Hindlimb muscle (tissue), 1 donor: ENCODE measurements at regions not wholly inside any gene's neighbourhood (a gene's known extent, or its start where the extent isn't known, plus 50 kb on each side); places are given as distances from the start of the nearest gene placed in this dataset.
"Not testable (repeated sequence)": the region's sequence is repeated elsewhere in the genome, so short reads cannot be mapped to it uniquely, and the experiment has no call there.

ENCODE experiments used
- DNase-seq: peaks from one replicate; pipeline ENCODE4 v3.0.0-alpha.2; 2013

DNA sequence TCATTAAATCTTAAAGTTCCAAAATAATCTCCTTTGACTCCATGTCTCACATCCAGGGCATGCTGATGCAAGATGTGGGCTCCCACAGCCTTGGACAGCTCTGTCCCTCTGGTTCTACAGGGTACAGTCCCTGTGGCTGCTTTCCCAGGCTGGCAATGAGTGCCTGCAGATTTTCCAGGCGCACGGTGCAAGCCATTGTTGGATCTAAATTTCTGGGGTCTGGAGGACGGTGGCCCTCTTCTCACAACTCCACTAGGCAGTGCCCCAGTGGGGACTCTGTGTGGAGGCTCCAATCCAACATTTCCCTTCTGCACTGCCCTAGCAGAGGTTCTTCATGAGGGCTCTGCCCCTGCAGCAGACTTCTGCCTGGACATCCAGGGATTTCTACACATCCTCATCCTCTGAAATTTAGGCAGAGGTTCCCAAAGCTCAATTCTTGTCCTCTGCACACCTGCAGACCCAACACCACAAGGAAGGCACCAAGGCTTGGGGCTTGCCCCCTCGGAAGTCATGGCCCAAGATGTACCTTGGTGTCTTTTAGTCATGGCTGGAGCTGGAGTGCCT lies 100.3 kb upstream of the ZC3H15 start:
- not testable (repeated sequence) for DNase-seq

DNA sequence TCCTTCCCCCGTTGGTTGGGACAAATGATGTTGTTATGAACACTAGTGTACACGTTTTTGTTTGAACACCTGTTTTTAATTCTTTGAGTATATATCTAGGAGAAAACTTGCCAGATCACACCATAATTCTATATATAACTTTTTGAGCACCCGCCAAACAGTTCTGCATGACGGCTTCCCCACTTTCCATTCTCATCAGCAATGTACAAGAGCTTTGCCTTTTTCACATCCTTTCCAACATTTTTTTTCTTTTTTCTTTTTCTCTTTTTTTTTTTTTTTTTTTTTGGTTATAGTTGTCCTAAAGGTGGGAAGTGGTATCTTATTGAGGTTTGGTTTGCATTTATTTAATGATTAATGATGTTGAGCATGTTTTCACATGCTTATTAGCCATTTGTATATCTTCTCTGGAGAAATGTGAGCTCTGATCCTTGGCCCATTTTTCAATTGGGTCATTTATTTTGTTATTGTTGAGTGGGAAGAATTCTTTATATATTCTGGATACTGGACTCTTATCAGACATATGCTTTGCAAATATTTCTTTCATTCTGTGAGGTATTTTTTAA lies 86.9 kb upstream of the ZC3H15 start:
- DNase-seq = no peak

DNA sequence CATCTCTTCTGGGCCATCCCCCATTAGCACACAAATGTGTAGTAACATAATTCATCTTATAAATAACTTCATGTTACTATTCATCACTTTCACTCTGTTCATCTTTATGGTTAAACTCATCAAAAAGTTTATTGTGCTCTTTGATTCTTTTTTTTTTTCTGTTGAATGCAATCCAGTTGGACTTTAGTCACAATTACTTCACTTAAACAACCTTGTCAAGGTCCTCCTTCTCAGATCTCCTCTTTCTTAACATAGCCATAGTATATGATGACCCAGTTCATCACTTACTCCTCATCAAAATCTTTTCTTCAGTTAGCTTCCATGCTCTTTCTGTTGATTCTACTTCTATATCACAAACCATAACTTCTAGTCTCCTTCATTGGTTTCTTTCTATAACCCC lies 80.2 kb upstream of the ZC3H15 start:
- no peak for DNase-seq

DNA sequence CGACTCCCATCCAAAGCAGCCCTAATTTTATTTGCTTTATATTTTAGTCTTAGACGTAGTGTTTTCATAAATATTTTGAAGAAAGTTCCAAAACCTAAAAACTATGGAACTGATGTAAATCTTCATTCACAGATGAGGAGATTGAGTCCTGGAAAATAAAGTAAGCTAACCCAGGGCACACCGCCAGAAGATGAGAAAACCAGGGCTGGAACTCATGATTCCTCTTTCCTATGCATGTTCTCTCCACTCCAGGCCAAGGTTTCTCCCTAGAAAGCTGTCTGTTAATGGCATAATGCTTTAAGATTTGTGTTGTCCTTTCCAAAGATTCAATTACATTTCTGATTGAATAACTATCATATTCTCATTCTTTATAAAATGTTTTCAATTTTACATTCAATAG lies 78.4 kb upstream of the ZC3H15 start:
- peak; percentile 31 for DNase-seq

DNA sequence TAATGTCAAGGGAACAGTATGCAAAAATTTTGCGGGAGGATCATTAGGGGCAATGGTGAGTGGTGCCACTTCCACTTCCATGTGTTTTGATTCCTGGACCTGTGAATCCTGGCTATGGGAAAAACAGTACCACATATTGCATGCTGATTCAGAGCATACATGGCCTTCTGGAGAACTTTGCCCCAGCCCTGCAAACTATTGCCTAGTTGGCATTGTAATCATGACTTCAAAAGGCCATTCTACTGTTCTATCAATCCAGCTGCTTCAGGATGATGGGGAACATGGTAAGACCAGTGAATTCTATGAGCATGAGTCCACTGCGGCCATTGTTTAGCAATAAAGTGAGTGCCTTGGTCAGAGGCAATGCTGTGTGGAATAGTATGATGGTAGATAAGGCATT lies 75.3 kb upstream of the ZC3H15 start:
- no peak for DNase-seq

DNA sequence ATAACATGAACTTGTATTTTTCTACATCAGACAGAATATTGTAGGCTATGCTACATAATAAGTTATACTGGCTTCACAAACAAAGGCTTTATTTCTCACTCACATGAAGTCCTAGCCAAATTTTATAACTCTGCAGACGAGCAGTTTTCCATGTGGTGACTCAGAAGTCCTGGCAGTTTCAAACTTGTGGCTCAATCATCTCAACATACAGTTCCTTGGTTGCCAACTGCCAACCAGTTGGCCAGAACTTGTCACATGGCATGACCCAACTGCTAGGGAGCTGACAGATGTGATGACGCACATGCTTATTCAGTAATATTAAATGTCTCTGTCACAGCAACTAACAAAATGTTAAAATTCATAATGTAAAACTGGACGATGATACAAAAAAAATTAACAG lies 63.8 kb upstream of the ZC3H15 start:
- DNase-seq = peak; percentile 59

DNA sequence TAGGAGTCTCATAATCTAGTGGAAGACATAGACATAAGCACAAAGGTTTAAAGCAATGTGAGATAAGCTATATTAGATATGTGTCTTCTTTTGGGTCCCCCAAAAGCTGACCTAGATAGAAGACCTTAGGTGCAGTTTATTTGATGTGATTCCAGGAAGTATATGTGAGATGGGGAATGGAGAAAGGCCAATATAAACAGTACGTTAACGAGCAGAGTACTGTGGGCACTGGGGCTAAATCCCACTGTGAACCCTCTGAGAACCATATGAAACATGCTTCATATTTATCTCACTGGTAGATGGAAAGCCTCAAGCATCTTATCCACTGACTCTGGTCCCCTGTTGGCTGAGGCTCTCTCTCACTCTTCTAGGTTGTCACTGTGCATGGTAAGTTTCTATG lies 62.6 kb upstream of the ZC3H15 start:
- DNase-seq = no peak

DNA sequence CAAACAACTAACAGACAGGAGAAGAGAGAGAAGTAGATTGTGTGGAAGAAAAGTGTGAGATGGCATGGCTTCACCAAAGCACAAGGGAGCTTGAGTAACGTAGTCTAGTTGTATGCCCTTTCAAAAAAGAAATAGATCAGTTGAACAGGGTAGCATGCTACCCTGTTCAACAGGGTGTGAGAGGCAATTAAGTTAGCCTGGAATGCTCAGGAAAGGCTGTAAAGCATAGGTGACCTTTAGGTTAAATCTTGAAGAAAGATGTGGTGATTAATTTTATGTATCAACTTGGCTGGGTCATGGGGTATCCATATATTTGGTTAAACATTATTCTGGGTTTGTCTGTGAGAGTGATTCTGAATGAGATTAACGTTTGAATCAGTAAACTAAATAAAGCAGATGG lies 61.8 kb upstream of the ZC3H15 start:
- DNase-seq = no peak

DNA sequence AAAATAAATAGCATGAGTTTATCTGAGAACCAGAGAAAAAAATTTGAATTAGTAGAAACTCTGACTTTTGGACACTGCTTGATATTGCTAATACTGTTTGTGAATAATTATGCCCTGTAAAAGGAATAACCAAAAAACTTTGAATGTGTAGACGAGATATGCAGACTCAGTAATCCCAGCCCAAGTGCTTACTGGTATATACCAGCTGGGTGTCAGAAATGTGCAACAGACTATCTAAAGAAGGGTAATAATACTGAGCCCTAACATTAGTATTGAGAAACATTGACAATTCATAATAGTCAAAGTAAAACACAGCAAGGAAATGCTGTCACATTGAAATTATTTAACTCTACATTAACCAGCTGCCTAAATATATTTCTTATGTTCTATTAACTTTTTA lies 60.5 kb upstream of the ZC3H15 start:
- DNase-seq = no peak

DNA sequence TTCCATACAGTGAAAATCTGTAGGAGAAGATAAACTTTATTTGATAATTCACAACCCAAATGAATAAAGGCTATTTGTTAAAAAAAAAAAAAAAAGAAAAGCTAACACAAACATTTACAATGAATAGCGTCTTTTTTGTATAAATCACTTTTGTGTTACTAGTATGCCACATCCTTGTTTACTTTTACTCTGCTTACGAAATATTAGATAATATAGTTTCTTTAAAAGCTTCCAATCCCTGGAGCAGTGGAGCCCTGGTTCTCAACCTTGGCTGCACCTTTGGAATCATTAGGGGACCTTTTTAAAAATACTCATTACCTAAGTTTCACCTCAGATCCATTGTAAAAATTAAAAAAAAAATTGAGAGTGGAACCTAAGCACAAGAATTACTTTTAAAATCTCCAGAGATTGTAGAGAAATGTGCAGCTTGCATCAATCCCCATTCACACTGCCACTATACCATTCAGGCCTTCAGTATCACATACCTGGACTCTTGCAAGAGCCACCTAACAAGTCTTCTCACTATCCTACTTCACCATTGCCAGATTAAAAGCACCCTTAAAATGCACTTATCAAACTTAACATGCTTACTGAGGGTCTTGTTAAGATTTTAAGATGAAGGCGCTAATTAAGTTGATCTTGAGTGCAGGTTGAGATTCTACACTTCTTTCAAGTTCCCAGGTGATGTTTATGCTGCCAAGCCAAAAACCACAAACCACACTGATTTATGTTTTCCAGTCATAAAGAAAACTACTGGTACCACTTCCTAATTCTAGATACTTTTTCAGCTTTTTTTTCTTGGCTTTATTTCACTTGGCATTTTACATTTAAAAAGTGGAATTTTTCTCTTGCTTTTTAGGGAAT lies 59.7 kb upstream of the ZC3H15 start:
- no peak for DNase-seq

DNA sequence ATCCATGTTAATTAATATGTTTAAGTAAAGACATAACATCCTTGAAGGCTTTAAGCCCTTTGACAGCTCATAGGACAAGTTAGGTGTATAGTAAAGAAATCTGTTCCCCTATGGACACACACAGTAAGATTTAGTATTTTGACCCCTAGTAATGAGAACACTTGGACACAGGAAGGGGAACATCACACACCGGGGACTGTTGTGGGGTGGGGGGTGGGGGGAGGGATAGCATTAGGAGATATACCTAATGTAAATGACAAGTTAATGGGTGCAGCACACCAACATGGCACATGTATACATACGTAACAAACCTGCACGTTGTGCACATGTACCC lies 59.1 kb upstream of the ZC3H15 start:
- DNase-seq = not testable (repeated sequence)

DNA sequence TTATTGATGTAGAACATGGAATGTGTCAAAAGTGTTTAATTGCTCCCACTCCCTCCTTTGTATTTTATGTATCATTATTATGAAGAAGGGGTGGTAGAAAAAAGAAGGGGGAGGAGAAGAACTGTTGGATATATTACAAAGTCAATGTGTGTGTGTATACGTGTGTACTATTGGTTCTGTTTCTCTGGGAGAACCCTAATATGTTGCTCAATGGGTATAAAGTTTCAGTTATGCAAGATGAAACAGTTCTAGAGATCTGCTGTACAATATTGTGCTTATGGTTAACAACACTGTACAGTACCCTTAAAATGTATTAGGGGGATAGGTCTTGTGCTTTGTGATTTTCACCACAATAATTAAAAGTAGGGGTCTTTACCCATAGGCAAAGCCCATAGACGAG lies 58.1 kb upstream of the ZC3H15 start:
- no peak for DNase-seq

DNA sequence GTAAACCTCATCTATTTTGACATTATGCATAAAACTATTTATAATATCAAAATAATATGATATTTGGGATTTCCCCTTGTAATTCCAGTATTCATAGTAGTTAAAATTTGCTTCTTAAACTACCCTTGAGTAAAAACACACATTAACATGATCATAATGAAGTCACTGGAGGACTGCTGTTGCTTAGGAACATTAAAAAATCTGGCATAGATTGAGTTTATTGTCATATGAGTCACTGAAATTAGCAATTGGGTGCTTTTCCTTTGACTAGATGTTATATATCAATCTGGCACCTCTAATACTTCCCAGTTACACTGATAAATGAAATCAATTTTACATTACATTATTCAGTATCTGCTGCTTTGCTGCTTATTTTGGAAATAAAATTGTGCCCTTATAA lies 57.0 kb upstream of the ZC3H15 start:
- DNase-seq = no peak

DNA sequence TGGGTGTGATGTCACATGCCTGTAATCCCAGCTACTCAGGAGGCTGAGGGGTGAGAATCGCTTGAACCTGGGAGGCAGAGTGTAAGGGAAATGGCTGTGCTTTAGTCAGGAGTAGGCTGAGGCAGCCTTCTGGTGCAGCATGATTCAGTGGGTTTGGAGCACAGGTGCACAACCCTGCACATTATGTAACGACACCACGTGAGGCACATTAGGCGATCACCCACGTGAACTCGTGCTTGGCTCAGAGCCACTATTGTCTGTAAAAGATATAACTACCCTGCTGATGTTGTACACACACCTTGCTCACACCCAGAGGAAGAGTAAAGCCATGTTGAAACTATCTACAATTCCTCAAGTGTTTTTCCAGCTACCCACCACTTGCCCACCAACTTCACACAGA lies 54.8 kb upstream of the ZC3H15 start:
- no peak for DNase-seq

DNA sequence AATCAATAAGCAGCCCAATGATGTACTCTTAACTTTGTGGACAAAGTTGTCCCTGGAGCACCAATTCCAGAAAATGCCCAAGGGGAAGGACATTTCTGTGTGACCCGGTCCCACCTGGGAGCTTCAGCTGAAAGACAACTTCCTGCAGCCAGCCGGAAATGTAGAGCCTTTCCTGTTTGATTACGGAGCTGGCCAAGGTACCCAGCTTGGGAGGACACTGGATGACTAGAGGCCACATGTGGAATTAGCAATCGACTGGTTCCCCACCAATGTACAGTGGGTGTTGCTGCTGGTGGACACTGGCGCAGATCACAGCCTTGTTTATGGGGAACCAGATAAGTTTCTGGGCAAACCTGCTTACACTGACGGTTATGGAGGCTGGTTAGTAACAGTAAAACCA lies 53.0 kb upstream of the ZC3H15 start:
- no peak for DNase-seq

DNA sequence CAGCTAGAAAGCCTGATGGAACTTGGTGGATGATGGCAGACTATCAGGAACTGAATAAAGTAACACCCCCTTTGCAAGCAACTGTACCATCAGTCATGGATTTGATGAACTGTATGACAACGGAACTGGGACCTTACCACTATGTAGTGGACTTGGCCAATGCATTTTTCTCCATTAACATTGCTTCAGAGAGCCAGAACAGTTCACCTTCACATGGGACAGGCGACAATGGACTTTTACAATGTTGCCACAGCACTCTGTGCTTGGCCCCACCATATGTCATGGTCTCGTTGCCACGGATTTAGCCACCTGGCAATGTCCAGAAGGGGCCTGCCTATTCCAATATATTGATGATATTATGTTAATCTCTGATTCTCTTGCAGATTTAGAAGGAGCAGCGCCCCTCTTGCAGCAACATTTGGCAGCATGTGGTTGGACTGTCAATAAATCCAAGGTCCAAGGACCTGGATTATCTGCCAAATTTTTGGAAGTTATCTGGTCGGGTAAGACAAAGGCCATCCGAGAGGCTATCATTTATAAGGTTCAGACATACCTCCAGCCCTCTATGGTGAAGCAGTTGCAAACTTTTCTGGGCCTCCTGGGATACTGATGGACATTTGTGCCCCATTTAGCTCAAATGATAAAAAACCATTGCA lies 52.2 kb upstream of the ZC3H15 start:
- DNase-seq = no peak
